Nephron (organoid): ENCODE measurements at regions not wholly inside any gene's neighbourhood (a gene's known extent, or its start where the extent isn't known, plus 50 kb on each side); places are given as distances from the start of the nearest gene placed in this dataset.

Experiments
- H3K27ac Mint-ChIP-seq, 3 experiments: 2 replicates each; pipeline ENCODE4 v1.8.0; 2020; ENCODE audit warnings: mixed read lengths in 3 of 3, mild to moderate bottlenecking in 2 of 3, moderate library complexity in 1 of 3
- H3K27me3 Mint-ChIP-seq: 2 replicates; pipeline ENCODE4 v1.8.0; 2021; ENCODE audit warnings: low read depth, mild to moderate bottlenecking, moderate library complexity, mixed read lengths
- H3K36me3 Mint-ChIP-seq: 2 replicates; pipeline ENCODE4 v1.8.0; 2020; ENCODE audit warnings: low read depth, mixed read lengths
- H3K4me1 Mint-ChIP-seq: 2 replicates; pipeline ENCODE4 v1.8.0; 2020; ENCODE audit warnings: mixed read lengths
- H3K4me3 Mint-ChIP-seq, 3 experiments: 2 replicates each; pipeline ENCODE4 v1.8.0; 2020; ENCODE audit warnings: mild to moderate bottlenecking in 3 of 3, mixed read lengths in 3 of 3, moderate library complexity in 2 of 3
- H3K9me3 Mint-ChIP-seq: 2 replicates; pipeline ENCODE4 v1.8.0; 2020; ENCODE audit warnings: mixed read lengths
- TF ChIP-seq, protein P1 (sequence below), 3 experiments: fragments of 200-600 bp; sonication (generic); IDR thresholded peaks; one replicate each; pipeline ENCODE4 v1.5.0; 2021; ENCODE audit warnings: antibody characterized with exemption in 3 of 3; ENCODE audit not compliant: unreplicated experiment in 3 of 3

- no peaks in the 10 kb centered on the region for H3K27me3 Mint-ChIP-seq
- H3K9me3 Mint-ChIP-seq: no peaks in the 10 kb centered on the region
- no peak overlapping the region for H3K4me3 Mint-ChIP-seq
- H3K27ac Mint-ChIP-seq: no peak overlapping the region
- no peaks in the 10 kb centered on the region for H3K36me3 Mint-ChIP-seq
- no peaks in the 10 kb centered on the region for H3K4me1 Mint-ChIP-seq
- TF ChIP-seq, protein P1, sequence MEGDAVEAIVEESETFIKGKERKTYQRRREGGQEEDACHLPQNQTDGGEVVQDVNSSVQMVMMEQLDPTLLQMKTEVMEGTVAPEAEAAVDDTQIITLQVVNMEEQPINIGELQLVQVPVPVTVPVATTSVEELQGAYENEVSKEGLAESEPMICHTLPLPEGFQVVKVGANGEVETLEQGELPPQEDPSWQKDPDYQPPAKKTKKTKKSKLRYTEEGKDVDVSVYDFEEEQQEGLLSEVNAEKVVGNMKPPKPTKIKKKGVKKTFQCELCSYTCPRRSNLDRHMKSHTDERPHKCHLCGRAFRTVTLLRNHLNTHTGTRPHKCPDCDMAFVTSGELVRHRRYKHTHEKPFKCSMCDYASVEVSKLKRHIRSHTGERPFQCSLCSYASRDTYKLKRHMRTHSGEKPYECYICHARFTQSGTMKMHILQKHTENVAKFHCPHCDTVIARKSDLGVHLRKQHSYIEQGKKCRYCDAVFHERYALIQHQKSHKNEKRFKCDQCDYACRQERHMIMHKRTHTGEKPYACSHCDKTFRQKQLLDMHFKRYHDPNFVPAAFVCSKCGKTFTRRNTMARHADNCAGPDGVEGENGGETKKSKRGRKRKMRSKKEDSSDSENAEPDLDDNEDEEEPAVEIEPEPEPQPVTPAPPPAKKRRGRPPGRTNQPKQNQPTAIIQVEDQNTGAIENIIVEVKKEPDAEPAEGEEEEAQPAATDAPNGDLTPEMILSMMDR (IDR thresholded peaks at IDR 0.05; ENCODE audit: unreplicated experiment in 3 of 3): no peak
These were observed 112.1 kb upstream of the CDK1 start for GRCh38 chr10:60666221-60666620.

DNA sequence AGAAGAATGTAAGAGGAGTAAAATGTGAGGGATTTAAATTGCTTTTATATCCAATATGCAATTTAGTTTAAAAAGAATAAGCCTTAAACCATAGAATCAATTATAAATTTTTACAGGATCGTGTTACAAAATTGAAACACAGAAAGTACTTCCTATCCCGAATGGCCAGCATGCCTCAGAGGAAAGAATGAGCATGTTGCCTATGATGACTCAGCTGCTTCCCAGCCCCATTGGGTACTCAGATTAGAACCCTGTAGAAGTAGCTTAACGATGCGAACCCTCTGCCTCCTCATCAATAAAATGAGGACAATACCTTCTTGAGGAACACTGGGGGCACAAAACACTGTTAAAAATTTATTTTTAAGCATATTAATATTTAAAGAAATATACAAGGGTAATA is 113.4 kb upstream of the CDK1 start:
- H3K9me3 Mint-ChIP-seq: peaks cover 6% of the 10 kb centered on the region
- no peak overlapping the region for H3K4me3 Mint-ChIP-seq
- no peaks in the 10 kb centered on the region for H3K4me1 Mint-ChIP-seq
- no peak overlapping the region for H3K27ac Mint-ChIP-seq
- H3K27me3 Mint-ChIP-seq: no peaks in the 10 kb centered on the region
- H3K36me3 Mint-ChIP-seq: no peaks in the 10 kb centered on the region
- TF ChIP-seq, protein P1 (IDR thresholded peaks at IDR 0.05; ENCODE audit: unreplicated experiment in 3 of 3): no peak

DNA sequence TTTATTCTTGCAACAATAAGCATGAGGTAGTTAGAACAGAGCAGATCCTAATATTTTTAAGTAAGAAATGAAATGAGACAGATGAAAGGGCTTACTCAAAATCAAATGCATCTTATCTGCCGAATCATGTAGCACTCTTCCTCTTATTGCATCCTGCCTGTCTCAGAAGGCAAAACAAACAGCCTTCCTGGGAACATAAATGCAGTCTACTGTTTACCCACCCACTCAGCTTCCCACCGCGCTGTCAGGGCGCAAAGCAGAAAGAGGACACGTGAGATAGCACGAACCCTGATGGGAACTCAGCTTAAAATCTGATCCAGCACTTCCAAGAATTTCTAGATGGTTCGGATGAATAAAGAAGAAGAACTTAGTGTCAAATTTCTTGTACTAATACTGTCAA is 114.4 kb upstream of the CDK1 start:
- Mint-ChIP-seq H3K27ac (no peak overlapping the region), H3K27me3 (no peaks in the 10 kb centered on the region), H3K36me3 (no peaks in the 10 kb centered on the region), H3K4me1 (no peaks in the 10 kb centered on the region), H3K4me3 (no peak overlapping the region), H3K9me3 (peaks cover 10% of the 10 kb centered on the region)
- TF ChIP-seq, protein P1 (IDR thresholded peaks at IDR 0.05; ENCODE audit: unreplicated experiment in 3 of 3): no peak

DNA sequence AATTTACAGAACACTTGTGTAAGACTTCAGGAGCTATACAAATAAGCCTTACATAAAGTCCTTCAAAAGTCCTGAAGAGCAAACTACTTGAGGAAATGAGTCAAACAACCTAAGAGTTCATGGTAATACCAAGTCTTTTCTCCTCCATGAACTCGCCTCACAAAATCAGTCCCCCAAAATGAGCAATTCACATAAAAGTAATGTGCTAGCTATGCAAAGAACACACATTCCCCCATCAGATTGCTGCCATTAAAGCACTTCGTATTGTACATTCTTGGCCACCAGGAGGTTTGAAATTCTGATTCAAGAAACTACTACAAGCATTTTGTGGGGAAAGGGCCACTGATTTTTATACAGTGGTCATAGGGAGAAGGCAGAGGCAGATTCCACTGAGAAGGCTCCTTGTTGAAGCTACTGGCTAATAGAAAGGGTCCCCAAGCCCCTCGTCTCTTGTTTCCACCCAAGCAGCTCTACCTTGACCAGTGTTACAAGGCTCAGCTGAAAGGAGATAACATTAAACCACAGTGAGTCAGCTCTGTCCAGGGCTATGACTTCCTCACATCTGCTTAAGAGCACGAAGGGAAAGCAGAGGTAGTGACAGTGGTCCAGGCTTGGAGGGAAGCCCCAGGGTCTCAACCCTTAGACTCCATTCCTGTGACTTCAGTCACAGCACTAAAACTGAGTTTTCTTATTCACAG is 115.2 kb upstream of the CDK1 start:
- H3K4me3 Mint-ChIP-seq: no peak overlapping the region
- no peaks in the 10 kb centered on the region for H3K27me3 Mint-ChIP-seq
- no peak overlapping the region for H3K27ac Mint-ChIP-seq
- H3K9me3 Mint-ChIP-seq: peaks cover 16% of the 10 kb centered on the region
- no peaks in the 10 kb centered on the region for H3K36me3 Mint-ChIP-seq
- TF ChIP-seq, protein P1 (IDR thresholded peaks at IDR 0.05; ENCODE audit: unreplicated experiment in 3 of 3): no peak
- H3K4me1 Mint-ChIP-seq: no peaks in the 10 kb centered on the region

- TF ChIP-seq, protein P1 (IDR thresholded peaks at IDR 0.05; ENCODE audit: unreplicated experiment in 3 of 3): no peak
- H3K27me3 Mint-ChIP-seq: no peaks in the 10 kb centered on the region
- no peaks in the 10 kb centered on the region for H3K36me3 Mint-ChIP-seq
- H3K9me3 Mint-ChIP-seq: peaks cover 25% of the 10 kb centered on the region
- no peaks in the 10 kb centered on the region for H3K4me1 Mint-ChIP-seq
- no peak overlapping the region for H3K27ac Mint-ChIP-seq
- H3K4me3 Mint-ChIP-seq: no peak overlapping the region
These were observed 116.6 kb upstream of the CDK1 start for GRCh38 chr10:60661637-60662036.

DNA sequence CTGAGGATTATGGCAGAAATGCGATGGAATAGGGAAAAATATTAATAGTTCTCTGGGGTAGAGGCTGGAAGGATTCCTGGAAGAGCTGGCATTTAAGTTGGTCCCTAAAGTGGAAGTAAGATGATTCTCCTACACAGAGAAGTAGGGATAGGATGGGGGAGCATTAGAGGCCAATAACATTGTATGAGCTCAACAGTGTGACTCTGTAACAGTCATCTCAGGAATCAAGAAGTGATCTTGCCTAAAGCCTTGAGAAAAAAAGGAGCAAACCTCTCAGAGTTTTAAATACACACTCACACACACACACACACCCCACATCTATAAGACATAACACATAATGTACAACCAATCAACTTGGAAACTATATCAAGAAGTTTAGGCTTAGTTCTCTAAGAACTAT is 117.7 kb upstream of the CDK1 start:
- peaks cover 25% of the 10 kb centered on the region for H3K9me3 Mint-ChIP-seq
- H3K4me1 Mint-ChIP-seq: no peaks in the 10 kb centered on the region
- no peak overlapping the region for H3K27ac Mint-ChIP-seq
- H3K36me3 Mint-ChIP-seq: no peaks in the 10 kb centered on the region
- H3K27me3 Mint-ChIP-seq: no peaks in the 10 kb centered on the region
- H3K4me3 Mint-ChIP-seq: no peak overlapping the region
- TF ChIP-seq, protein P1 (IDR thresholded peaks at IDR 0.05; ENCODE audit: unreplicated experiment in 3 of 3): no peak
